Nephron (organoid): ENCODE measurements at regions not wholly inside any gene's neighbourhood (a gene's known extent, or its start where the extent isn't known, plus 50 kb on each side); places are given as distances from the start of the nearest gene placed in this dataset.

Source experiments
- H3K27ac Mint-ChIP-seq, 3 experiments: 2 replicates each; pipeline ENCODE4 v1.8.0; 2020; ENCODE audit warnings: mixed read lengths in 3 of 3, mild to moderate bottlenecking in 2 of 3, moderate library complexity in 1 of 3
- H3K27me3 Mint-ChIP-seq: 2 replicates; pipeline ENCODE4 v1.8.0; 2021; ENCODE audit warnings: low read depth, mild to moderate bottlenecking, moderate library complexity, mixed read lengths
- H3K36me3 Mint-ChIP-seq: 2 replicates; pipeline ENCODE4 v1.8.0; 2020; ENCODE audit warnings: low read depth, mixed read lengths
- H3K4me1 Mint-ChIP-seq: 2 replicates; pipeline ENCODE4 v1.8.0; 2020; ENCODE audit warnings: mixed read lengths
- H3K4me3 Mint-ChIP-seq, 3 experiments: 2 replicates each; pipeline ENCODE4 v1.8.0; 2020; ENCODE audit warnings: mild to moderate bottlenecking in 3 of 3, mixed read lengths in 3 of 3, moderate library complexity in 2 of 3
- H3K9me3 Mint-ChIP-seq: 2 replicates; pipeline ENCODE4 v1.8.0; 2020; ENCODE audit warnings: mixed read lengths
- CTCF ChIP-seq, 3 experiments: fragments of 200-600 bp; sonication (generic); IDR thresholded peaks; one replicate each; pipeline ENCODE4 v1.5.0; 2021; ENCODE audit warnings: antibody characterized with exemption in 3 of 3; ENCODE audit not compliant: unreplicated experiment in 3 of 3

GRCh38 chr5:143479394-143479793 lies 75.9 kb upstream of the NR3C1 start:
- H3K27ac Mint-ChIP-seq, result no peak overlapping the region
- TF ChIP-seq CTCF (IDR thresholded peaks at IDR 0.05; ENCODE audit: unreplicated experiment in 3 of 3), result no peak
- peaks cover 3% of the 10 kb centered on the region for H3K27me3 Mint-ChIP-seq
- no peaks in the 10 kb centered on the region for H3K36me3 Mint-ChIP-seq
- no peak overlapping the region for H3K4me3 Mint-ChIP-seq
- H3K9me3 Mint-ChIP-seq, result no peaks in the 10 kb centered on the region
- peaks cover 34% of the 10 kb centered on the region for H3K4me1 Mint-ChIP-seq

GRCh38 chr5:143476601-143477211 lies 73.2 kb upstream of the NR3C1 start:
- H3K36me3 Mint-ChIP-seq, result no peaks in the 10 kb centered on the region
- no peak for TF ChIP-seq CTCF (IDR thresholded peaks at IDR 0.05; ENCODE audit: unreplicated experiment in 3 of 3)
- H3K27ac Mint-ChIP-seq, result no peak overlapping the region
- H3K9me3 Mint-ChIP-seq, result no peaks in the 10 kb centered on the region
- no peak overlapping the region for H3K4me3 Mint-ChIP-seq
- H3K4me1 Mint-ChIP-seq, result peaks cover 10% of the 10 kb centered on the region
- H3K27me3 Mint-ChIP-seq, result peaks cover 3% of the 10 kb centered on the region

- Mint-ChIP-seq H3K36me3 (no peaks in the 10 kb centered on the region), H3K9me3 (no peaks in the 10 kb centered on the region), H3K27me3 (peaks cover 3% of the 10 kb centered on the region), H3K4me3 (no peak overlapping the region), H3K27ac (no peak overlapping the region), H3K4me1 (peaks cover 5% of the 10 kb centered on the region)
- no peak for TF ChIP-seq CTCF (IDR thresholded peaks at IDR 0.05; ENCODE audit: unreplicated experiment in 3 of 3)
Measured at GRCh38 chr5:143474616-143475015, 71.1 kb upstream of the NR3C1 start.

GRCh38 chr5:143473481-143473880 lies 70.0 kb upstream of the NR3C1 start:
- H3K36me3 Mint-ChIP-seq, result no peaks in the 10 kb centered on the region
- TF ChIP-seq CTCF (IDR thresholded peaks at IDR 0.05; ENCODE audit: unreplicated experiment in 3 of 3), result no peak
- peaks cover 1% of the 10 kb centered on the region for H3K27me3 Mint-ChIP-seq
- H3K4me1 Mint-ChIP-seq, result peaks cover 5% of the 10 kb centered on the region
- H3K27ac Mint-ChIP-seq, result no peak overlapping the region
- no peaks in the 10 kb centered on the region for H3K9me3 Mint-ChIP-seq
- no peak overlapping the region for H3K4me3 Mint-ChIP-seq

- TF ChIP-seq CTCF (IDR thresholded peaks at IDR 0.05; ENCODE audit: unreplicated experiment in 3 of 3), result no peak
- Mint-ChIP-seq H3K36me3 (no peaks in the 10 kb centered on the region), H3K27ac (no peak overlapping the region), H3K4me1 (peaks cover 5% of the 10 kb centered on the region), H3K27me3 (no peaks in the 10 kb centered on the region), H3K4me3 (no peak overlapping the region), H3K9me3 (no peaks in the 10 kb centered on the region)
Measured at GRCh38 chr5:143472576-143472975, 69.1 kb upstream of the NR3C1 start.

GRCh38 chr5:143471666-143472464 lies 68.4 kb upstream of the NR3C1 start:
- no peaks in the 10 kb centered on the region for H3K9me3 Mint-ChIP-seq
- no peak for TF ChIP-seq CTCF (IDR thresholded peaks at IDR 0.05; ENCODE audit: unreplicated experiment in 3 of 3)
- H3K27me3 Mint-ChIP-seq, result no peaks in the 10 kb centered on the region
- H3K36me3 Mint-ChIP-seq, result no peaks in the 10 kb centered on the region
- H3K4me3 Mint-ChIP-seq, result no peak overlapping the region
- H3K27ac Mint-ChIP-seq, result no peak overlapping the region
- H3K4me1 Mint-ChIP-seq, result no peaks in the 10 kb centered on the region
